GM18508 (cell line): ENCODE measurements at regions not wholly inside any gene's neighbourhood (a gene's known extent, or its start where the extent isn't known, plus 50 kb on each side); places are given as distances from the start of the nearest gene placed in this dataset.
"Not testable (repeated sequence)": the region's sequence is repeated elsewhere in the genome, so short reads cannot be mapped to it uniquely, and the experiment has no call there.

Experiments
- ATAC-seq: cut with Tn5 transposase; IDR thresholded peaks from one replicate; pipeline ENCODE4 v1.9.1; 2021; ENCODE audit warnings: moderate number of reproducible peaks; ENCODE audit not compliant: insufficient read depth, unreplicated experiment

DNA sequence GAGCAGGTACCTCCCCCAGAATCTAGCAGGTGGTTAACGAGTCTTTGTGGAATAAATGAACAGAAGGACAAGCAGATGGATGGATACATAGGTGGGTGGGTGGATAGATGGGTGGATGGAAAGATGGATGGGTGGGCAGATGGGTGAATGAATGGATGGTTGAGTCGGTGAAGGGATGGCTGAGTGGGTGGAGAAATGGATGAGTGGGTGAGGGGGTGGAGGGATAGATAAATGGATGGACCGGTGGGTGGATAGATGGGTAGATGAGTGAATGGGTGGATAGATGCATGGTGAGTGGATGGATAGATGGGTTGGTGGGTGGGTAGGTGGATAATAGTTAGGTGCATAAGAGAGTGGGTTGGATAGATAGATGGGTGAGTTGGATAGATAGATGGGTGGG lies 99.7 kb upstream of the FRG2C start:
- ATAC-seq, result not testable (repeated sequence)

DNA sequence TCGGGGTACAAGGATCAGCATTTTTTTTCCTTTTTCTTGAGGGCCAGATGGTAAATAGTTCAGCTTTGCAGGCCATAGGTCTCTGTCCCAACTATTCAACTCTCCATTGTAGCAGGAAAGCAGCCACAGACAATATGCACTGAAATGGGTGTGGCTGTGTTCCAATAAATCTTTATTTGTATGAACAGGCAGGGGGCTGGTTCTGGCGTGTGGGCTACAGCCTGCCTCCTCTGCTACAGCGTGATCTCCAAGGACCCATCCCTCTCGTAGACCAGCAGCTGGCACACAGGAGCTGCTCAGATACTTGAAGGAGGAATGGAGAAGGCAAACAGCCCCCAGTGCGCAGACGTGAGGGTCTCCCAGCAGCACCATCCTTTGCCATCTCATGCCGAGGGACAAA lies 91.8 kb upstream of the FRG2C start:
- ATAC-seq, result not testable (repeated sequence)

GRCh38 chr3:75579091-75579490 lies 85.0 kb upstream of the FRG2C start:
- ATAC-seq, result not testable (repeated sequence)

DNA sequence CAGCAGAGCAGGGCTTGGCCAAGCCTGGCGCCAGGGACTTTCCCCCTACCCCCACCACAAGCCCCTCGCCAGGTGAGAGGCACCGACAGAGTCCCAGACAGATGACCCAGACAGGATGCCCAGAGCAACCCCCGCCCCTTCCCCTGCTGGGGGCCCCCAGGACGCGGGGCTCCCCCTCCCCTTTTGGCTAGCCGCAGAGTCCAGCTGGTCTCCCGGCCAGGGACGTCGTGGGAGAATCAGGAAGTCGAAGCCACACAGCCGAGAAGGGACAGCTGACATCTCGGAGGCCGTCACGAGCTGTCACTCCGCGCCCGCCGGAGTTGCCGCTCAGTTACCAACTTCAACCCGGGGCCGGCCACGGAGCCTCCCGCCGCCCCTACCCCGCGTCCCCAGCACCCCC lies 84.6 kb upstream of the FRG2C start:
- ATAC-seq, result not testable (repeated sequence)

DNA sequence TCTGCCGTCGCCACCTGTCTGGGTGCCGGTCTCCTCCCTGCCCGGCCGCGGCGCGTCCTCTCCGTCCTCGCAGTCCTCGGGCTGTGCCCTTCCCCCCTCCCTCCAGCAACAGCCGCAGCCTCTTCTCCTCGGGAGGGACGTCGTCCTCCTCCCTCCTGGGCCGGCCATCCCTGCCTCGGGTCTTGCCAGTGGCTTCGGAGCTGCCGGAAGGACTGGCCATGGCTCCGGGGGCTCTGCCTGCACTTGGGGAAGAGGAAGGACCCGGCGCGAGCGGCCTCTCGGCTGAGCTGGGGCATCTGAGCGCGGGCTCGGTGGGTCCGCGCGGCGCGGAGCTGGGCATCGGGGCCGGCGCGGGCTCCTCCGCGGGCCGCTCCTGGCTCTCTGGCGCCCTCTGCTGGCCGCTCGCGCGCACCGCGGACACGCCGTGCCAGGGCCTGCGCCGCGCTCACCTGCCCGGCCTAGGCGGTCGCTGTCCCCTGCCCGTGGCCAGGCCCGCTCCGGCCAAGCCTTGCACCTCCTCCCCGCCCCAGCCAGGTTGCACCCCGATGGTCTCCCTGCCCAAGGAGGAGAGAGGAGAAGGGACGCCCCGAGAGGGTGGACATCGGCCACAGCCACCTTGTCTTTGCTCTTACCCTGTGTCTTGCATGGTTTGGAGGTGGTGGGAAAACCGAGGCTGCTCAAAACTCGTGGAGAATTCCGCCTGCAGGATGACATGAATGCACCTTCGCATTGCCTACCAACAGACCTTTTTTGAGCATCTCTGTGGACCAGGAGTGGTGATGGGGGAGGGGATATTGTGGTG lies 83.9 kb upstream of the FRG2C start:
- ATAC-seq, result not testable (repeated sequence)

- not testable (repeated sequence) for ATAC-seq
Observed at GRCh38 chr3:75582536-75582935, 81.6 kb upstream of the FRG2C start.

- ATAC-seq, result not testable (repeated sequence)
Observed at GRCh38 chr3:75583116-75583515, 81.0 kb upstream of the FRG2C start.

DNA sequence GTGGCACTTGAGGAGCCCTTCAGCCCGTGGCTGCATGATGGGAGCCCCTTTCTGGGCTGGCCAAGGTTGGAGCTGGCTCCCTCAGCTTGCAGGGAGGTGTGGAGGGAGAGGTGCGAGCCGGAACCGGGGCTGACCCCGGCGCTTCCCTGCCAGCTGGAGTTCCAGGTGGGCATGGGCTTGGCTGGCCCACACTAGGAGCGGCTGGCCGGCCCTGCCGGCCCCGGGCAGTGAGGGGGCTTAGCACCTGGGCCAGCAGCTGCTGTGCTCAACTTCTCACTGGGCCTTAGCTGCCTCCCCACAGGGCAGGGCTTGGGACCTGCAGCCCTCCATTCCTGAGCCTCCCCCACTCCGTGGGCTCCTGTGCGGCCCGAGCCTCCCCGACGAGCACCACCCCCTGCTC lies 76.4 kb upstream of the FRG2C start:
- ATAC-seq, result not testable (repeated sequence)

DNA sequence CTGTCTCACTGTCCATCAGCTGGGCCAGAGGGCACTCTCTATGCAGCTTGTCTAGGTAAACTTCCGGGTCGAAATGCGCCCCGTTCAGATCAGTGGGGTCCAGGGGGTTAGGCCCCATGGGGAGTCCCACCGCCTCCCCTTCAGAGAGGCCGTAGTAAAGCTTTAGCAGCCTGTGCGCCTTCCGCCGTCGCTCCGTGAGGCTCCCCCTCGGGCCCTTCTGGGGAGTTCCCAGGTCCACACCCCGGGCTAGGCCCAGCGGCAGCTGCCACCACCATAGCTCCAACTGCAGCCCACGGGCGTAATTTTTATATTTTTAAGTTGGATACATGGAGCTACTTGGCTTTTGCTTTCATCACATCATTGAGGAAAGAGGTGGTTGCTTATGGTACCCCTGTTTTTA lies 73.7 kb upstream of the FRG2C start:
- ATAC-seq, result not testable (repeated sequence)

- not testable (repeated sequence) for ATAC-seq
Observed at GRCh38 chr3:75604286-75604934, 59.7 kb upstream of the FRG2C start.

DNA sequence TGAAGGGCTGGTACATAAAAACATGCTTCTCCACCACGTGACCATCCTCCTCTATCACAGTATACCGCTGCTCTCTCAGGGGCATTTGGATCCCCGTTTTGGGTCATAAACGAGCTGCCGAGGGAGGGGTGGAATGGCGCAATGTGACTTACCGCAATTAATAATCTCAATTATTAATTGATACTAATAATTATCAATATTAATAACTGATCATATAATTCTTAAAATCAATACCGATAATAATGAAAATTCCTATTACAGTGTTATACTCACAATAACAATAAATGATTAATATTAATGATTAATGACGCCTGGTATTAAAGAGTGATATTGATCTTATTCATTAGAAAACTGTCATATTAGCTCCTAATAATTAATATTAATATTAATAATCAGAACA lies 56.1 kb upstream of the FRG2C start:
- not testable (repeated sequence) for ATAC-seq

GRCh38 chr3:75609598-75609997 lies 54.5 kb upstream of the FRG2C start:
- not testable (repeated sequence) for ATAC-seq

GRCh38 chr3:75610773-75611172 lies 53.4 kb upstream of the FRG2C start:
- ATAC-seq, result no peak

DNA sequence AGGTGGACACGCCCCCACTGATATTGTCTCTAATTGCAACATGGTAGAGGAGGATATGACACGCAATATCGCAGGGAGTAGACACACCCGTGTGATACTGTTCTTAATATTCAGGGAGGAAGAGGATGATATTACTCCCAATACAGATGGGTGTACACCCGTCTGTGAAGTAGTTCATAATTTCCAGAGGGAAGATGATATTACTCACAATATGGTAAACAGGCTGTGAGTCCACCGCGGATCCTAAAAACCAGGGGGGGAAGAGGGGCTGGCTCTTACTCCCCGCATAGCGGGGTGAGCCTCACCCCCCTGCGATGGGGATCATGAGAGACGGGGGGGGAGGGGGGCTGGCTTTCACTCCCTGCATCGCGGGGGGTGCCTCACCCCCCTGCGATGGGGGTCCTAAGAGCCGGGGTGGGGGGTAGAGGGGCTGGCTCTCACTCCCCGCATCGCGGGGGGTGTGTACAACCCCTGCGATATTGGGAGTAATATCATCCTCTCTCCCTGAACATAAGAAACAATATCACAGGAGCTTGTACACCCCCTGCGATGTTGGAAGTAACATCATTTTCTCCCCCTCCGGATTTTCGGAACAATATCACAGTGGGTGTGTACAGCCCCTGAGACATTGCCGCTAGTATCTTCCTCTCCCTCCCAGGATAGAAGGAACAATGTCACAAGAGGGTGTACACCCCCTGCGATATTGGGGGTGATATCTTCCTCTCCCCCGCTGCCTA lies 52.2 kb upstream of the FRG2C start:
- not testable (repeated sequence) for ATAC-seq
